ENCODE measurements at regions not wholly inside any gene's neighbourhood (a gene's known extent, or its start where the extent isn't known, plus 50 kb on each side); places are given as distances from the start of the nearest gene placed in this dataset.

DNA sequence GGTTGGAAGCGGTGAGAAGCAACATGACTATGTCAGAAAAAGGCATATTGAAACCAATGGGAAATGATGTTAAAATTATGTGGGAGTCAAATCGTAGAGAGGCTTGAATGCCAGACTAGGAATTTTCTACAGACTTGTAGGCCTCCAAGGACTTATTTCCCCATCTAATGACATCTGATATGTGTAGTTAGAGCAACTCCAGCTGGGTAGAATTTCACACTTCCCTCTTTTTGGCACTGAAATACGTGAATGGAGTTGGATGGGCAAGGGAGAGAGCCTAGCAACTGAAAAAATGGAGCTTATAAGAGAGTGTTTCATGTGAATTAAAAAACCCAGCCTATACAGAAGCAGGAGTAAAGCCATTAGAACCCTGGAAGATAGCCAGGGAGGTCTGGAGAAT is 304.2 kb downstream of the INSC start:
- TF ChIP-seq CTCF (IDR thresholded peaks at IDR 0.05) (no peak), POLR2A (IDR thresholded peaks at IDR 0.05) (no peak)
